ENCODE measurements at regions not wholly inside any gene's neighbourhood (a gene's known extent, or its start where the extent isn't known, plus 50 kb on each side); places are given as distances from the start of the nearest gene placed in this dataset.
"Not testable (repeated sequence)": the region's sequence is repeated elsewhere in the genome, so short reads cannot be mapped to it uniquely, and the experiment has no call there.

GRCh38 chr11:114802878-114803277, 124.6 kb downstream of the NXPE2 start:
- H3K4me3 ChIP-seq = no peak overlapping the region
- no peak for DNase-seq (ENCODE audit: low spot score)
- no peak overlapping the region for H3K27ac ChIP-seq
- TF ChIP-seq CTCF (IDR thresholded peaks at IDR 0.05) = no peak

GRCh38 chr11:114805431-114805830, 127.1 kb downstream of the NXPE2 start:
- not testable (repeated sequence) for H3K27ac ChIP-seq; H3K4me3 ChIP-seq; DNase-seq (ENCODE audit: low spot score)

- Histone ChIP-seq H3K4me3 (no peak overlapping the region), H3K27ac (no peak overlapping the region)
- TF ChIP-seq CTCF (IDR thresholded peaks at IDR 0.05) = no peak
- DNase-seq (ENCODE audit: low spot score) = no peak
Observed at GRCh38 chr11:114811971-114812370, 133.6 kb downstream of the NXPE2 start.

GRCh38 chr11:114812733-114813132, 134.4 kb downstream of the NXPE2 start:
- no peak for TF ChIP-seq CTCF (IDR thresholded peaks at IDR 0.05)
- H3K4me3 ChIP-seq = no peak overlapping the region
- DNase-seq (ENCODE audit: low spot score) = no peak
- no peak overlapping the region for H3K27ac ChIP-seq

GRCh38 chr11:114813189-114813718, 134.9 kb downstream of the NXPE2 start:
- Histone ChIP-seq H3K27ac (no peak overlapping the region), H3K4me3 (no peak overlapping the region)
- TF ChIP-seq CTCF (IDR thresholded peaks at IDR 0.05) = no peak
- DNase-seq (ENCODE audit: low spot score) = no peak

GRCh38 chr11:114815176-114815575, 136.8 kb downstream of the NXPE2 start:
- TF ChIP-seq CTCF (IDR thresholded peaks at IDR 0.05) = no peak
- no peak overlapping the region for H3K27ac ChIP-seq
- DNase-seq (ENCODE audit: low spot score) = no peak
- H3K4me3 ChIP-seq = no peak overlapping the region

- no peak for TF ChIP-seq CTCF (IDR thresholded peaks at IDR 0.05)
Observed at GRCh38 chr11:114815761-114816160, 137.4 kb downstream of the NXPE2 start.

GRCh38 chr11:114816791-114817190, 138.5 kb downstream of the NXPE2 start:
- DNase-seq (ENCODE audit: low spot score) = no peak
- Histone ChIP-seq H3K4me3 (no peak overlapping the region), H3K27ac (no peak overlapping the region)
- TF ChIP-seq CTCF (IDR thresholded peaks at IDR 0.05) = no peak

More at GRCh38 chr11:114815761-114816160, 137.4 kb downstream of the NXPE2 start:
- Histone ChIP-seq H3K4me3 (no peak overlapping the region), H3K27ac (no peak overlapping the region)
- no peak for DNase-seq (ENCODE audit: low spot score)
